LNCaP clone FGC (cell line): ENCODE measurements at regions not wholly inside any gene's neighbourhood (a gene's known extent, or its start where the extent isn't known, plus 50 kb on each side); places are given as distances from the start of the nearest gene placed in this dataset.

Source experiments
- DNase-seq: peaks from one replicate; pipeline ENCODE4 v3.0.0-alpha.2; 2011; ENCODE audit warnings: low read depth
- H3K4me3 ChIP-seq: 2 replicates; pipeline ENCODE4 v1.5.1; 2011; ENCODE audit warnings: mild to moderate bottlenecking, low read depth, low read length, control low read depth
- TF ChIP-seq, protein P1 (sequence below): IDR thresholded peaks from 2 replicates; pipeline ENCODE4 v1.5.1; 2012; ENCODE audit warnings: mild to moderate bottlenecking; ENCODE audit not compliant: control insufficient read depth, insufficient read depth; ENCODE audit errors: extremely low read depth

DNA sequence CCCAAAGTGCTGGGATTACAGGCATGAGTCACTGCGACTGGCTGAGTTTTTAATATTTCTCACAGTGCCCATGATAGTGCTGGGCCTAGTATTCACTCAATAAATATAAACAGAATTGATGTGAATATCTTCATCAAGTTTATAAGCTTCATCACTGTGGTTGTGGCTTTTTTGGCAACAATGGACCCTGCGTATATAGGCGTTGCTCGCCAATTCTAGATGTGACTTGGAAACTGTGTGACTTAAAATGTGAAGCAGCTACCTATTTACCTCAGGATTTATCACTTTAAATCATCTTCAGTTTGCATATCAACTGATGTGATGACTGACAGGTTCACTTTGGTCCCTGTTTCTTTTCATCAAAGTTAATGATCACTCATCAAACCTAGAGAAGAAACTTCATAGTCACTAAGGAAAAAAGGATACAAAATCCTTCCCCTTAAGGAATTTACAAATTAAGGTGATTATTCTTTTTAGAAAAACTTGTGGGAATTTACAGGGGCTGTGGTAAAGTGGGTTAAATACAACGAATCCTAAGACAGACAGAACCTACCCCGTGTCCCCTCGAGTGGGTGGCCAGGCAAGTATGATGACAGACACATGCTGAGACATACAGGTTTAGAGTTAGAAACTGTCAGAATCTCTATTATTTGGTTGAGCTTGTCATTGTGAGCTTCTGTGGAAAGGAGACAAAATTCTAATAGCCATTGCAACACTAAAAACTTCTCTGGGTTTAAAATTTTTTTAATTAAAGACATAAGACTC, 101.3 kb downstream of the AKAP11 start:
- TF ChIP-seq, protein P1, sequence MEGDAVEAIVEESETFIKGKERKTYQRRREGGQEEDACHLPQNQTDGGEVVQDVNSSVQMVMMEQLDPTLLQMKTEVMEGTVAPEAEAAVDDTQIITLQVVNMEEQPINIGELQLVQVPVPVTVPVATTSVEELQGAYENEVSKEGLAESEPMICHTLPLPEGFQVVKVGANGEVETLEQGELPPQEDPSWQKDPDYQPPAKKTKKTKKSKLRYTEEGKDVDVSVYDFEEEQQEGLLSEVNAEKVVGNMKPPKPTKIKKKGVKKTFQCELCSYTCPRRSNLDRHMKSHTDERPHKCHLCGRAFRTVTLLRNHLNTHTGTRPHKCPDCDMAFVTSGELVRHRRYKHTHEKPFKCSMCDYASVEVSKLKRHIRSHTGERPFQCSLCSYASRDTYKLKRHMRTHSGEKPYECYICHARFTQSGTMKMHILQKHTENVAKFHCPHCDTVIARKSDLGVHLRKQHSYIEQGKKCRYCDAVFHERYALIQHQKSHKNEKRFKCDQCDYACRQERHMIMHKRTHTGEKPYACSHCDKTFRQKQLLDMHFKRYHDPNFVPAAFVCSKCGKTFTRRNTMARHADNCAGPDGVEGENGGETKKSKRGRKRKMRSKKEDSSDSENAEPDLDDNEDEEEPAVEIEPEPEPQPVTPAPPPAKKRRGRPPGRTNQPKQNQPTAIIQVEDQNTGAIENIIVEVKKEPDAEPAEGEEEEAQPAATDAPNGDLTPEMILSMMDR: no peak
- no peak overlapping the region for H3K4me3 ChIP-seq
- DNase-seq: no peak

- TF ChIP-seq, protein P1: no peak
- no peak overlapping the region for H3K4me3 ChIP-seq
- no peak for DNase-seq
Measured at GRCh38 chr13:42375663-42376062, 103.7 kb downstream of the AKAP11 start.

DNA sequence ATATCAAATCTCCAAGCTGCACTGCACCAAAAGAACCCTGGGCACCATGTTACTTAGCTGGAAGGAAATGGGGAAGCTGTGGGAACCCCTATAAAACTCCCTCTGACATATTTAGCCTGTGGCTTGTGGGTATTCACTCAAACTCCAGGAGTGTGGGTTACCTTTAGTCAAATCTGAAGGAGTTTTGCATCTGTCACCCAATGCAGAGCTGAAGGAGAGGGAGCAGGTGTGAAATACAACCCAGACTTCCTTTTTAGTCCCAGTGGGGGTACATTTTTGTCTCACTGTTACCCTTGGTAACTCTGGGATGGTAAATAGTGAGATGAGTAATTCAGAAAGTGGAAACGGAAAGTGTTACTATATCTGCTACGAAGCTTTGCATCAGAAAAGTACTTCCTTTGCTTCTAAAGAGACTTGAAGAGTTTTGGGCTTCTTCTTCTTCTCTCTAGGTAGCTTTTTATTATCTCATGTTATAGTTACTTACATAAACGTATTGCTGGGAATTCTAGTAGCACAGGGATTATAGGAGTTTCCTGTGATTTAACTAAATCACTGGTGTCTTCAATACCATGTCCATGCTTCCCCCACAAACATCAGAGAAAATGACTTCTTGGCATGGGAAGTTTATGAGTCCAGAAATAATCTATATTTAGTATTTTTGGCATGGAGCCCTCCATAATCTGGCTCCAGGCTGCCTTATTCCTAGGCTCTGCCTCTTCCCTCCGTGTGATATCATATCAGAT, 105.9 kb downstream of the AKAP11 start:
- DNase-seq: no peak
- TF ChIP-seq, protein P1: no peak
- no peak overlapping the region for H3K4me3 ChIP-seq

GRCh38 chr13:42378383-42378780, 106.4 kb downstream of the AKAP11 start:
- TF ChIP-seq, protein P1: no peak
- no peak for DNase-seq
- no peak overlapping the region for H3K4me3 ChIP-seq

- TF ChIP-seq, protein P1: no peak
- no peak overlapping the region for H3K4me3 ChIP-seq
- DNase-seq: no peak
Measured at GRCh38 chr13:42379241-42379640, 107.3 kb downstream of the AKAP11 start.

GRCh38 chr13:42380420-42381164, 108.6 kb downstream of the AKAP11 start:
- TF ChIP-seq, protein P1: no peak
- no peak for DNase-seq
- H3K4me3 ChIP-seq: no peak overlapping the region
